Activated CD4-positive, alpha-beta T cell treated with anti-CD3 and anti-CD28 coated beads, Interleukin-2, amount 50 U/mL, for 1 hour (primary cell): ENCODE measurements at regions not wholly inside any gene's neighbourhood (a gene's known extent, or its start where the extent isn't known, plus 50 kb on each side); places are given as distances from the start of the nearest gene placed in this dataset.
A peak's percentile ranks its signal among the peaks of the same experiment; 100 is the strongest.
"Not testable (repeated sequence)": the region's sequence is repeated elsewhere in the genome, so short reads cannot be mapped to it uniquely, and the experiment has no call there.

Experiments
- DNase-seq: peaks from one replicate; pipeline ENCODE4 v3.0.0-alpha.2; 2020

DNA sequence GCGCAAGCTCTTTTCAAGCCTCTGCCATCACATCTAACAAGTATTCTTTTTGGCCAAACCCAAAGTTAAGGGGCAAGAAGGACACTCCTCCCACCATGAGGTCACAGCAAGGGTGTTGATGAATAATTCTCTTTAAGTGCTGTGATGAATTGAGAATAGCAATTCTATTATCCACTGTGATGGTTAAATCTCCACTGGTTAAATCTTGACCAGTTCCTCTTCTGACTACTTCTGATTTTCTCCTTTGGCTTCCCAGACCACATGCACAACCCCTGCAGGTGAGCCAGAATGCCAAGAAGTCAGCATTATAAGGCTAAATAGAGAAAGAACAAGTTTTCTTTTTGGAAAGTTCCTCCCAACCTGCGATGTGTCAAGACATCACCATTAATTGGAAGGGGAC, 90.6 kb upstream of the BCL2L14 start:
- DNase-seq: no peak

GRCh38 chr12:11981121-11981733, 89.5 kb upstream of the BCL2L14 start:
- DNase-seq: peak; percentile 31

DNA sequence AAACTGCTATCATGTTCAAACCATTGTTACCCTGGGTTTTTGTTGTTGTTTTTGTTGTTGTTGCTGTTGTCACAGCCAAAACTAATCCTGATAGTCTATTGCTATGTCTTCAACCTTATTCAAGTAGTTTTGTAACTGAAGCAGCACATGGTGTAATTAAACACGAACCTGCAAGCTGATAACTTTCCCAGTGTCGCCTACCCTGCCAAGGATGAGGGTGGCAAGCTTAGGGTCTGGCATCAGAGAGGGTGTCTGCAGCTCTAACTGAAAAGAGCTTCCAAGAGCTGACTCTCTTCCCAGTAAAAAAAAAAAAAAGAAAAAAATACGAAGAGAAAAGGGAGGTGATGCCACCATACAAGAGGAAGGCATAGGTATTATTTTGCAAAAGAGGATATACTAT, 86.3 kb upstream of the BCL2L14 start:
- no peak for DNase-seq

DNA sequence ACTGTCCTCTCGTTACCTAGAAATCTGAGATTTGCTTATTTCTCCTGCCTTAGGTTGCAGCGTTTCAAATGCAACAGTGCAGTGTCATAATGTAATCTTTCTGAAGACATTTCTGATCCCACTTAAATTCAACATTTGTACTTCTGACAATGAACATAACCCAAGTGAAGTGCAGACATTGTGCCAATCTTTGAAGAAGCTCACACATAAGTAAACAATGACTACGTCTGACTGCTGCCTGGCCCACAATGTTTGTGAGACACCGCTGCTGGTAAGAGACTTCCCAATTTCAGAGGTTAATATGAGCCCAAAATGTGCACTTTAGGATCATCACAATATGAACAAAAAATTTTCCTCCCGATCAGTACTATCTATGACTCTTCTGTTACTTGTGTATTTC, 84.6 kb upstream of the BCL2L14 start:
- no peak for DNase-seq

- DNase-seq: no peak
Measured at GRCh38 chr12:11987901-11988300, 82.8 kb upstream of the BCL2L14 start.

GRCh38 chr12:11991604-11992003, 79.1 kb upstream of the BCL2L14 start:
- no peak for DNase-seq

DNA sequence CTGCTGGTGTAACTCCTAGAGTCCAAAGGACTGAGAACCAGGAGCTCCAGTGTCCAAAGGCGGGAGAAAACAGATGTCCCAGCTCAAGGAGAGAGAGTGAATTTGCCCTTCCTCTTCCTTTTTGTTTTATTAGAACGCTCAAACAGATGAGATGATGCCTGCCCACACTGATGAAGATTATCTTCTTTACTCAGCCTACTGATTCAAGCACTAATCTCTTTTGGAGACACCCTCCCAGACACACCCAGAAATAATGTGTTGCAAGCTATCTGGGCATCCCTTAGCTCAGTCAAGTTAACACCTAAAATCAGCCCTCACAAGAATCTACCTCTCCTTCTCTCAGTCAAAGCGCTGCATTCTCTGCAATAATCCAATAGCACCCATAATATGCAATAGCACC, 78.2 kb upstream of the BCL2L14 start:
- no peak for DNase-seq

DNA sequence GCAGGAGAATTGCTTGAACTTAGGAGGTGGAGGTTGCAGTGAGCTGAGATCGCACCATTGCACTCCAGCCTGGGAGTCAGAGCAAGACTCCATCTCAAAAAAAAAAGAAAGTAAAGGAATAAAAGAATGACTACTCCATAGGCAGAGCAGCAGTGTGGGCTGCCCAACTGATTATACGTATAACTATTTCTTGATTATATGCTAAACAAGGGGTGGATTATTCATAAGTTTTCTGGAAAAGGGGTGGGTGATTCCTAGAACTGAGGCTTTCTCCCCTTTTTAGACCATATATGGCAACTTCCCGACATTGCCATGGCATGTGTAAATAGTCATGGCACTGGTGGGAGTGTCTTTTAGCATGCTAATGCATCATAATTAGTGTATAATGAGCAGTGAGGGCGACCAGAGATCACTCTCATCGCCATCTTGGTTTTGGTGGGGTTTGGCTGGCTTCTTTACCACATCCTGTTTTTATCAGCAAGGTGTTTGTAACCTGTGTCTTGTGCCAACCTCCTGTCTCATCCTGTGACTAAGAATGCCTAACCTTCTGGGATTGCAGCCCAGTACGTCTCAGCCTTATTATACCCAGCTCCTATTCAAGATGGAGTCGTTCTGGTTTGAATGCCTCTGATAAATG, 72.3 kb upstream of the BCL2L14 start:
- DNase-seq: peak; percentile 39

DNA sequence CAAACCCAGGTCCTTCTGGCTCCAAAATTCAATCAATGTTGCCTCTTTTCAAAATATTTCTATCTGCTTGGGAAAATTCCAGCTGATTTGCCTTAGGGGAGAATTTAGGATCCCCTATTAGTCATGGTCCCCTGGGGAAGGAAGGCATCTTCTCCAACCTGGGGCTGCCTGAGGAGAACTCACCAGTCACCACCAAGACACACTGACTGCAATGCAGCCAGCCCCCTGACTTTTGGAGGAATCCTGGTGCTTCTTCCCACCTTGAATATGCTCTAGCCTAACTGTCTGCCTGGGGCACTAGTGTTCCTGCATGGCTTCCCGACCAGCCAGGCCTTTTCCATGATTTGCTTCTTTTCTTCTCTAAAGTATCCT, 71.8 kb upstream of the BCL2L14 start:
- no peak for DNase-seq

- DNase-seq: no peak
Measured at GRCh38 chr12:12003609-12004008, 67.1 kb upstream of the BCL2L14 start.

DNA sequence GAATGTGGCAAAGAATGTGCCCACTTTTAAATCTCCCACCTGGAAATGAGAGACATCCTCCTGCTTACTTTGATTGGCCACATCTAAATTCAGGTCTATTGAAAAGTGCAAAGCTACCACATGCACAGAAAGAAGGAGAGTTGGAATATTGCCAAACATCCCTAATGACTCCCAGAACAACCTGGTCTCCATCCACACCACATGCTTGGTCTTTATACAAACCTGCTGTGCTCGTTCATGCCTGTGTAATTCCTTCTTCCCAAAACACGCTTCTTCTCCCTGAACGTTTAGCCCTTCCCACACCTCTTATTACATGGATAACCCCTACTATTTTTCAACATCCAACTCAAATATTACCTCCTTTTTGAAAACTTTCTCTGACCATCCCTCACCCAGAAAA, 66.2 kb upstream of the BCL2L14 start:
- DNase-seq: no peak

DNA sequence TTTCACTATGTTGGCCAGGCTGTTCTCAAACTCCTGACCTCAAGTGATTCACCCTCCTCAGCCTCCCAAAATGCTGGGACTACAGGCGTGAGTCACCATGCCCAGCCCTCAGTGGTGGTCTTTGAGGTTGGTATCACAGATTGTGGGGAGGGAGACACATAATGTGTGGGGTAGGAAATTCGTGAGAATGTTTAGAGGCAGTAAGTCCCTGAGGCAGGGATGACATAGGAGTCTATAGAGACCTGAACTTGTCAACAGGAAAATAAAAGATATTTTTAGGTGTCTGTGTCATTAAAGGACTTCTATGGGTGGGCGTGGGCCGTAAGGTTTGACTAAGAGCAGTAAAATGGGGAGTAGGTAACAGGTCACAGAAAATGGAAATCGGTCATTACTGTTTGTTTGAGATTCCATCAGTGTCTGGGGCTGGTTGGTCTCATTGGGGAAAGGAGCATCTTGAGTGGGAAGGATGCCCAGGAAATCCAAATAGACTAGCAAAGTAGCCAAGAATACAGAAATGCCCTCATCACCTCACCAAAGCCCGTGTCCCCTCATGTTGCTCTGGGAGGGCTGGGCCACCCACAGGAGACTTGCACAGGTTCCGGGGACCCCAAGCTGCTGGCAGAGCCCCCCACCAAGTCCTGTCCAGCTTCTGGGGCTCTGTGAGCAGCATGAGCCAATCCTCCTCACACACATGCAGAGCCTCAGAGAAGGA, 63.6 kb upstream of the BCL2L14 start:
- peak; percentile 43 for DNase-seq

GRCh38 chr12:12007713-12008231, 63.0 kb upstream of the BCL2L14 start:
- no peak for DNase-seq

- DNase-seq: peak; percentile 60
Measured at GRCh38 chr12:12008232-12008850, 62.4 kb upstream of the BCL2L14 start.

GRCh38 chr12:12008931-12009611, 61.7 kb upstream of the BCL2L14 start:
- DNase-seq: peak; percentile 51

- not testable (repeated sequence) for DNase-seq
Measured at GRCh38 chr12:12009749-12010276, 60.9 kb upstream of the BCL2L14 start.

- no peak for DNase-seq
Measured at GRCh38 chr12:12010277-12011039, 60.3 kb upstream of the BCL2L14 start.

- no peak for DNase-seq
Measured at GRCh38 chr12:12011880-12012260, 58.9 kb upstream of the BCL2L14 start.

DNA sequence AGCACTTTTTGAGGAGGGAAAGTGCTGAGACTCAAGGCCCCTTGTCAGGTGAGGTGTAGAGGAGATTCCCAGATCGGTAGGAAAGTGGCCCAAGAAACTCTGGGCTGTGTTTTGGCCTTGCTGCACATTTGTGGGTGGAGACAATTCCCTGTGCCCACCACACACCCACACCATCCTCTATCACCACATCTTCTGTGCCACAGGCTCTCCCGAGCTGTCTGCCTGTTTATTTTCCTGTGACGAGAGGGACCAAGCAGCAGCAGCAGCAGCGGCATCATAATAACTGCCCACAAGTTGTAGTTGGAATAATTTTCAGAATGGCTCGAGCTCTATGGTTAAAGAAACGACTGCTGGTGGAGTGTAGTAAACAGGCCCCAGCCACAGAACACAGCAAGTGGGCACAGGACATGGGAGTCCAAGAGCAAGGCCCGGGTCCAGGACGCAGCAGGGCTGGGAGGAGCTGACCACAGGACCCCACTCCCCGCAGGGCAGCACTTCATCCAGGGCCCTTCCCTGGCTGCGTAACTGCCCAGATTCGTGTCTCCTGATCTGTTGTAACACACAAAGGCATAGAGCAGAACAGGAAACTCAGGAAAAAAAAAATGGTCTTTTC, 55.6 kb upstream of the BCL2L14 start:
- DNase-seq: no peak

DNA sequence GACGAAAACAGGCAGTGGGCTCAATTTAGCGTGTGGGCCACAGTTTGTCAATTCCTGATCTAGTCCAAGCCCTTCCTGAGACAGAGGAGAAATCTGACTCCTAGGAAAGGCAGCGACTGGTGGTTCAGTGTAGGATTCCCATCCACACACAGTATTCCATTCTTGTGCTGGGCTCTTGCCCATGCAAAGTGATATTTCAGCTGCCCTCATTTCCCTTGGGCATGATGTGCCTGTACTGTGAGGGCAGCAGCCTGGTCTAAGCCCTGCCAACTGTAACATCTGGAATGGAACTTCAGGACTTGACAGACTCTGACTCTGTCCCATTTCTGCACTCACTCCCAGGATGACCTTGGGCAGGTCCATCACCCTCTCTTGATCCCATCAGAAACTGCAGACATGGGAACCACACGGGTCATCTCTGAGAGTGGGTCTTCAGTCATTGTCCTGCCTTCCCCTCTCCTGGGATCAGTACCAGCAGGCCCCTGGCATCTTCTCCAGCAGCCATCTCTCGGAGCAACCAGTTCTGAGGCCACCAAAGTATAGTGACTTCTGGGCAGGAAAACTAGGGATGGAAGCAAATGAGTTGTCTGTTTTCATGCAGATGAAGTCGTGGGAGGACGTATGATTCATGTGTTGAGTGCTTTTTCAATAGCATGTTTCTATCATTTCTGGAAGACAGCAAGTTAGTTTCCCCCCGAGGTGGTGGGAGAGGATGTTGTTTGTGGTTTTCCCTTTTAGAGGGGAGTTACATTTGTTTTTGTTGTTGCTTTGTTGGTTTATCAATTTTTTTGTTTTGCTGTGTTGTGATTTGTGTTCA, 54.2 kb upstream of the BCL2L14 start:
- no peak for DNase-seq

- no peak for DNase-seq
Measured at GRCh38 chr12:12017135-12017581, 53.6 kb upstream of the BCL2L14 start.
